ENCODE measurements at regions not wholly inside any gene's neighbourhood (a gene's known extent, or its start where the extent isn't known, plus 50 kb on each side); places are given as distances from the start of the nearest gene placed in this dataset.

DNA sequence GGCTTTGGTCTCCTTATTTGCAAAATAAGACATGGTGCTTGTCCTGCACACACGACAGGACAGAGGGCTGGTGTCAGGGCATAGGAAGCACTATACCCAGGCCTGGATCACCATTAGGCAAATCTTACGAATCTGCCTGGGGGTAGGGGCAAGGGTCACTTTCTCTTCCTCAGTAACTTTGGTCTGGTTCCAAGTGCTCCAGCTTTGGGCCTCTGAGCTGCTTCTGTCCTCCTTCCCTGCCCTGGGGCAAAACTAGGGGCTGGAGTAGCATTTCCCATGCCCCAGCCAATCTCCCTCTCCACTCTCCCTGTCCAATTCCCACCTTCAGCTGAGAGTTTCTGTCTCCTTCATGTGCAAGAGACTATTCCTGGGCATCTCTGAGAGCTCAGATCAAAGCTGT is 123.7 kb upstream of the NECTIN1 start:
- WGBS, result 70% methylated on average over 2 of the region's 2 CpGs
- intact Hi-C loops (cut with DNase I), result loop anchor here (1.0 kb wide), 1 partner anchor 7 kb away; no protein-coding TSS in a partner anchor
- H3K36me3 ChIP-seq, result no peaks in the 10 kb centered on the region
- H3K9me3 ChIP-seq, result no peaks in the 10 kb centered on the region
- peaks cover 0 to 8% (median 0%) of the 10 kb centered on the region in 4 donors for H3K4me1 ChIP-seq
- peaks cover 0 to 32% (median 0%) of the 10 kb centered on the region in 4 donors for H3K27me3 ChIP-seq
- no peak overlapping the region for H3K27ac ChIP-seq (replicated peaks in 1 of 4)
- no peak overlapping the region for H3K4me3 ChIP-seq
- TF ChIP-seq POLR2AphosphoS5 (IDR thresholded peaks at IDR 0.05) (no peak), EP300 (IDR thresholded peaks at IDR 0.05) (no peak), POLR2A (IDR thresholded peaks at IDR 0.05; ENCODE audit: low read depth) (no peak)
- TF ChIP-seq, protein P1, sequence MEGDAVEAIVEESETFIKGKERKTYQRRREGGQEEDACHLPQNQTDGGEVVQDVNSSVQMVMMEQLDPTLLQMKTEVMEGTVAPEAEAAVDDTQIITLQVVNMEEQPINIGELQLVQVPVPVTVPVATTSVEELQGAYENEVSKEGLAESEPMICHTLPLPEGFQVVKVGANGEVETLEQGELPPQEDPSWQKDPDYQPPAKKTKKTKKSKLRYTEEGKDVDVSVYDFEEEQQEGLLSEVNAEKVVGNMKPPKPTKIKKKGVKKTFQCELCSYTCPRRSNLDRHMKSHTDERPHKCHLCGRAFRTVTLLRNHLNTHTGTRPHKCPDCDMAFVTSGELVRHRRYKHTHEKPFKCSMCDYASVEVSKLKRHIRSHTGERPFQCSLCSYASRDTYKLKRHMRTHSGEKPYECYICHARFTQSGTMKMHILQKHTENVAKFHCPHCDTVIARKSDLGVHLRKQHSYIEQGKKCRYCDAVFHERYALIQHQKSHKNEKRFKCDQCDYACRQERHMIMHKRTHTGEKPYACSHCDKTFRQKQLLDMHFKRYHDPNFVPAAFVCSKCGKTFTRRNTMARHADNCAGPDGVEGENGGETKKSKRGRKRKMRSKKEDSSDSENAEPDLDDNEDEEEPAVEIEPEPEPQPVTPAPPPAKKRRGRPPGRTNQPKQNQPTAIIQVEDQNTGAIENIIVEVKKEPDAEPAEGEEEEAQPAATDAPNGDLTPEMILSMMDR (IDR thresholded peaks at IDR 0.05), result no peak
- DNase-seq (ENCODE audit: extremely low spot score), result no peak

DNA sequence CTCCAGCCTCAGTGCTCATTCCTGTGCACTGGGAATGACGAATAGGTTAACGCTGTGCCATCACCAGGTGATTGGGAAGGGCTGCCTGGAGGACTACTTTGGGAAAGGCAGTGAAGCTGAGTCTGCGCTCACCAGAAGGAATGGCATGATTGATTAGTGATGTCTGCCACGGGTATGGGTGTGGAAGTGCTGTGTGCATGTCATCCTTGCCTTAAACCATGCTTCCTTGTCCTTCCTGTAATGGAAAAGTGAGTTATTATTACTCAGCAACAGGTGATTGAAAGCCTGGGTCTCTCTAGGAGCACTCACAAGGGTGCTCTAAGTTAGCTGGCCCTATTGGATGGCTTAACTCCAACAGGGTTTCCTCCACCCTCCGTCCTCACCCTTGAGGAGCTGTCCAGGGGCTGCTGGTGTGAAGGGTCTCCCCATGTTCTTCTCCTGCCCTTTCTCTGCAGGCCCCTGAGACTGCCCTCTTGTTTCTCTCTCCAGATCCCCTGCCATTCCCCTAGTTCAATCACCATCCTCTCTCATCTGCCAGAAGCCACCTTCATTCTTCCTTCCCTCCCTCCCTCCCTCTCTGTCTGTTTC is 121.9 kb upstream of the NECTIN1 start:
- Histone ChIP-seq H3K27ac (replicated peaks in 1 of 4) (no peak overlapping the region), H3K4me1 (peaks cover 0 to 8% (median 0%) of the 10 kb centered on the region in 4 donors), H3K9me3 (peaks cover 0 to 12% (median 8%) of the 10 kb centered on the region in 4 donors), H3K27me3 (peaks cover 0 to 40% (median 0%) of the 10 kb centered on the region in 4 donors), H3K4me3 (no peak overlapping the region), H3K36me3 (no peaks in the 10 kb centered on the region)
- TF ChIP-seq EP300 (IDR thresholded peaks at IDR 0.05) (no peak), POLR2A (IDR thresholded peaks at IDR 0.05; ENCODE audit: low read depth) (no peak), POLR2AphosphoS5 (IDR thresholded peaks at IDR 0.05) (no peak)
- TF ChIP-seq, protein P1 (IDR thresholded peaks at IDR 0.05), result no peak
- WGBS, result 75% methylated on average over 5 of the region's 5 CpGs
- no peak for DNase-seq (ENCODE audit: extremely low spot score)
- intact Hi-C loops (cut with DNase I), result no loop called here

DNA sequence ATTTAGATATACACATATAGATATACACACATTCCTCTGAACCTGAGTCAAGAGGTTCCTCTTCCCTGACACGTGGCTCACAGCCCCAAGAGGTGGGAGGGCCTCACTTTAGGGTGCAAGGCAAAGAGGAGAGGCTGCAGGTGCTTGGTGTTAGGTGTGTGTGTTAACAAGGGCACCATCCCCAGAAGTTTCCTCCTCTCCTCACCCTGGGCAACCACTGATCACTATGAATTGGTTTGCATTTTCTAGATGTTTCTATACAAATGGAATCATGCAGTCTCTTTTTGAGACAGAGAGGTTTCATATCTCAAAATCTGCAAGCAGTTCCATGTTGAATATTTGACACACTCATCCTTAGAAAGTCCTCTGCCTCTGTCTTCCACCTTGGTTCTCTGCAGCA is 120.9 kb upstream of the NECTIN1 start:
- TF ChIP-seq EP300 (IDR thresholded peaks at IDR 0.05) (no peak), POLR2A (IDR thresholded peaks at IDR 0.05; ENCODE audit: low read depth) (no peak), POLR2AphosphoS5 (IDR thresholded peaks at IDR 0.05) (no peak)
- TF ChIP-seq, protein P1 (IDR thresholded peaks at IDR 0.05), result no peak
- 38% methylated on average over 1 of the region's 1 CpG for WGBS
- H3K4me3 ChIP-seq, result no peak overlapping the region

DNA sequence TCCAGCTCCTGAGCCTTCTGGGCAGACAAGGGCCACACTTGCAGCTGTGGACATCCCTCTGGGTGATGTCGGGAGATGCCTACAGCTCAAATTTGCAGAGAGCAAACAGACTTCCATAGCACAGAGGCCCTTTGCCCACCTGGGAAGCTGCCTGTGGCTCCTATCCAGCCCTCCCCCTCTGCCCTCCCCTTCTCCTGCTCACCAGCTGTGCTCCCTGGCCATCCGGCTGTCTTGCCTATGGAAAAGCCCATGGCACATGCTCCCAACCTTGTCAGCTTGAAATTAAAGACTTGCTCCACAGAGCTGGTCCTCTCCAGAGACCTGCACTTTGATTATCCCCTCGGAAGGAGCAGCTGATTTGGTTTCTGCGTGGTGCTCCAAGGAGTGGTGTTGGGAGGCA is 118.9 kb upstream of the NECTIN1 start:
- 50% methylated on average over 3 of the region's 4 CpGs for WGBS
- Histone ChIP-seq H3K9me3 (peaks cover 0 to 18% (median 10%) of the 10 kb centered on the region in 4 donors), H3K4me1 (no peaks in the 10 kb centered on the region), H3K27ac (replicated peaks in 1 of 4) (no peak overlapping the region), H3K36me3 (no peaks in the 10 kb centered on the region), H3K27me3 (peaks cover 0 to 59% (median 0%) of the 10 kb centered on the region in 4 donors), H3K4me3 (no peak overlapping the region)
- TF ChIP-seq POLR2A (IDR thresholded peaks at IDR 0.05; ENCODE audit: low read depth) (no peak), POLR2AphosphoS5 (IDR thresholded peaks at IDR 0.05) (no peak), EP300 (IDR thresholded peaks at IDR 0.05) (no peak)
- TF ChIP-seq, protein P1 (IDR thresholded peaks at IDR 0.05), result no peak
- DNase-seq (ENCODE audit: extremely low spot score), result no peak
- intact Hi-C loops (cut with DNase I), result no loop called here

More for the DNA sequence above, 120.9 kb upstream of the NECTIN1 start:
- H3K27me3 ChIP-seq, result peaks cover 0 to 51% (median 0%) of the 10 kb centered on the region in 4 donors
- no peak overlapping the region for H3K27ac ChIP-seq (replicated peaks in 1 of 4)
- H3K9me3 ChIP-seq, result peaks cover 0 to 18% (median 10%) of the 10 kb centered on the region in 4 donors
- no peak for DNase-seq (ENCODE audit: extremely low spot score)
- H3K4me1 ChIP-seq, result peaks cover 0 to 8% (median 0%) of the 10 kb centered on the region in 4 donors
- intact Hi-C loops (cut with DNase I), result no loop called here
- H3K36me3 ChIP-seq, result no peaks in the 10 kb centered on the region
